CD4-positive, CD25-positive, alpha-beta regulatory T cell (primary cell): ENCODE measurements at regions not wholly inside any gene's neighbourhood (a gene's known extent, or its start where the extent isn't known, plus 50 kb on each side); places are given as distances from the start of the nearest gene placed in this dataset.
"Not testable (repeated sequence)": the region's sequence is repeated elsewhere in the genome, so short reads cannot be mapped to it uniquely, and the experiment has no call there.

Experiments used
- ATAC-seq, 2 donors: fragments of 150-1000 bp; cut with Tn5 transposase; one replicate each; pipeline ENCODE4 v1.10.0; 2021; ENCODE audit warnings: low read depth in 2 of 2, moderate number of reproducible peaks in 2 of 2, moderate library complexity in 1 of 2
- DNase-seq, 3 donors: peaks; one replicate each; pipeline versions ENCODE4 v3.0.0 to v3.0.0-alpha.2; 2012 to 2022; ENCODE audit warnings: mixed read lengths in 1 of 3
- H3K27ac ChIP-seq: one replicate; pipeline ENCODE4 v1.7.0; 2013; ENCODE audit warnings: mild to moderate bottlenecking, low read length; ENCODE audit not compliant: insufficient read depth, poor library complexity, severe bottlenecking
- H3K27me3 ChIP-seq: one replicate; pipeline ENCODE4 v1.7.0; 2013; ENCODE audit warnings: low read length; ENCODE audit not compliant: control insufficient read depth, insufficient read depth
- H3K36me3 ChIP-seq: one replicate; pipeline ENCODE4 v1.7.0; 2013; ENCODE audit warnings: mild to moderate bottlenecking, low read length, moderate library complexity; ENCODE audit not compliant: control insufficient read depth, insufficient read depth
- H3K4me1 ChIP-seq: 2 replicates; pipeline ENCODE4 v1.7.0; 2013; ENCODE audit warnings: mild to moderate bottlenecking, low read length; ENCODE audit not compliant: insufficient read depth, control insufficient read depth, poor library complexity, severe bottlenecking
- H3K4me3 ChIP-seq: one replicate; pipeline ENCODE4 v1.7.0; 2013; ENCODE audit warnings: low read depth, mild to moderate bottlenecking, low read length, moderate library complexity
- H3K9me3 ChIP-seq, 2 experiments: 1 replicate in 1 of 2; 2 replicates in 1 of 2; pipeline ENCODE4 v1.7.0; 2013; ENCODE audit warnings: low read length in 2 of 2, mild to moderate bottlenecking in 1 of 2, moderate library complexity in 1 of 2; ENCODE audit not compliant: control insufficient read depth in 2 of 2
- H3K27ac Mint-ChIP-seq, 3 donors: one replicate each; pipeline ENCODE4 v1.8.0; 2020 to 2022; ENCODE audit warnings: mild to moderate bottlenecking in 3 of 3, mixed read lengths in 3 of 3, moderate library complexity in 2 of 3
- H3K27me3 Mint-ChIP-seq: one replicate; pipeline ENCODE4 v1.8.0; 2022; ENCODE audit warnings: mild to moderate bottlenecking, mixed read lengths
- H3K36me3 Mint-ChIP-seq: one replicate; pipeline ENCODE4 v1.8.0; 2020; ENCODE audit warnings: mixed read lengths
- H3K4me1 Mint-ChIP-seq, 4 donors: one replicate each; pipeline ENCODE4 v1.8.0; 2020 to 2022; ENCODE audit warnings: mixed read lengths in 4 of 4, mild to moderate bottlenecking in 1 of 4
- H3K4me3 Mint-ChIP-seq, 4 donors: one replicate each; pipeline ENCODE4 v1.8.0; 2020 to 2022; ENCODE audit warnings: mild to moderate bottlenecking in 4 of 4, mixed read lengths in 4 of 4, moderate library complexity in 3 of 4
- H3K9me3 Mint-ChIP-seq, 7 donors: one replicate each; pipeline ENCODE4 v1.8.0; 2020 to 2022; ENCODE audit warnings: mixed read lengths in 7 of 7, mild to moderate bottlenecking in 3 of 7, moderate library complexity in 2 of 7

DNA sequence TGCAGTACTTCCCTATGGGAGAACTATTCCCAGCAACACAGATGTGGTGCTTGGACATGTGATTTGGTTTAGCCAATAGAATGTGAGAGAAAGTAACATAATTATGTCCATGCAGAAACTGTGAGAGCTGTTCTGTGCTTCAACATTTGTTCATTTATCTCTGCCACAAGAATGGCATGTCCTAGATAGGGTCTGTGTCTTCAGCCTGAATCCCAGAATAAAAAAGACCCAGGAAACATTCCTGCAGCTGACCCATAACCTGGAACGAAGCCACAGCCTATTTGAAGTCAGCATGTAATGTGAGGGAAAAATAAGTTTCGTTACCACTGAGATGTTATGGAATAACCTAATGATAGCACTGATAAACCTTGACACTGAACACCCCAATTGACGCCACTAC, 552.0 kb upstream of the USP24 start:
- no peak for ATAC-seq
- Mint-ChIP-seq H3K27me3 (no peaks in the 10 kb centered on the region), H3K9me3 (peaks cover 0 to 4% (median 2%) of the 10 kb centered on the region in 7 donors)

DNA sequence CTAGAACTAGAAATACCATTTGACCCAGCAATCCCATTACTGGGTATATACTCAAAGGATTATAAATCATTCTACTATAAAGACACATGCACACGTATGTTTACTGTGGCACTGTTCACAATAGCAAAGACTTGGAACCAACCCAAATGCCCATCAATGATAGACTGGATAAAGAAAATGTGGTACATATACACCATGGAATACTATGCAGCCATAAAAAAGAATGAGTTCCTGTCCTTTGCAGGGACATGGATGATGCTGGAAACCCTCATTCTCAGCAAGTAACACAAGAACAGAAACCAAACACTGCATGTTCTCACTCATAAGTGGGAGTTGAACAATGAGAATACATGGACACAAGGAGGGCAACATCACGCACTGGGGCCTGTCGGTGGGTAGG, 550.3 kb upstream of the USP24 start:
- not testable (repeated sequence) for H3K27ac ChIP-seq, ATAC-seq, H3K36me3 ChIP-seq, H3K4me3 ChIP-seq, H3K27ac Mint-ChIP-seq, DNase-seq, H3K9me3 ChIP-seq, H3K27me3 Mint-ChIP-seq, H3K4me3 Mint-ChIP-seq, H3K9me3 Mint-ChIP-seq, H3K27me3 ChIP-seq, H3K4me1 ChIP-seq, H3K4me1 Mint-ChIP-seq, H3K36me3 Mint-ChIP-seq

More for the DNA sequence above, 552.0 kb upstream of the USP24 start:
- Histone ChIP-seq H3K9me3 (no peaks in the 10 kb centered on the region), H3K27ac (no peak overlapping the region), H3K4me1 (no peaks in the 10 kb centered on the region), H3K36me3 (no peaks in the 10 kb centered on the region), H3K4me3 (no peak overlapping the region), H3K27me3 (no peaks in the 10 kb centered on the region)
- no peak for DNase-seq
- no peaks in the 10 kb centered on the region for H3K4me1 Mint-ChIP-seq
- no peaks in the 10 kb centered on the region for H3K36me3 Mint-ChIP-seq
- no peak overlapping the region for H3K27ac Mint-ChIP-seq
- no peak overlapping the region for H3K4me3 Mint-ChIP-seq

DNA sequence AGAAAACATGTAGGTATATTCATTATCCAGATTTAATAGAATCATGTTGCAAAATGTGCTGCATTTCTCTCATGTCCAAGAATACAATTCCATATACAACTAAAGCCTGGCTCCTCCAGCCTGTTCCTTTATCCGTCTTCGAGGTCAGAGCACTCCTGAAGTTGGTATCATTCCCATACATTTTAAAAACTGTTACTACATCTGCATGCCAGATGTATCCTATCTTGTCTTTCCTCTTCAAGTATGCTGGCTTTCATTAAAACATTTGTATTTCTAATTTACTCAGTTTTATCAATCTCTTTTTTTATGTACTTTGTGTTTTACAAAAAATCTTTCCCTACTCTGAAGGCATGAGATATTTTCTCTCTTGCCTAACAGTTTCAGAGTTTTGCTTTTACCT, 536.6 kb upstream of the USP24 start:
- no peak for ATAC-seq
- Mint-ChIP-seq H3K4me1 (no peaks in the 10 kb centered on the region), H3K9me3 (peaks cover 0 to 4% (median under 1%) of the 10 kb centered on the region in 7 donors)

DNA sequence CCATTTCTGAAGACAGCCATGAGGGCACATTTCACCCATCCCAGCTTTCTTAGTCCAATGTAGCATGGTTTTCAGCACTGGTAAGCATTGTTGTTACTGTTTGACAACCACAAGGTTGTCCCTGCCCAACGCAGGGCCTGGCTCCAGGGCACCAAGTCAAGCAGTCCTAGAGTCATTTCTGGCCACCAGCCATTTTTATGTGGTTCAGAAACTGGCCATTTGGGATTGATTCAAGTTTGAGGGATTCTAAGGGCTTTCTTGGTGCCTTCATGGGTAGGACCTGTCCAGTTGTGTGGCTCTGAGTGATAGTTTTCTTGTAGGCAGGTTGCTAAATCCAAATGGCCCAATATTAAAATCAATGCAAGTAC, 535.4 kb upstream of the USP24 start:
- Mint-ChIP-seq H3K27me3 (no peaks in the 10 kb centered on the region), H3K36me3 (no peaks in the 10 kb centered on the region), H3K4me3 (no peak overlapping the region), H3K27ac (no peak overlapping the region), H3K9me3 (peaks cover 0 to 7% (median 2%) of the 10 kb centered on the region in 7 donors), H3K4me1 (no peaks in the 10 kb centered on the region)
- no peaks in the 10 kb centered on the region for H3K27me3 ChIP-seq
- no peak overlapping the region for H3K27ac ChIP-seq
- DNase-seq (no peak), ATAC-seq (no peak)
- no peaks in the 10 kb centered on the region for H3K4me1 ChIP-seq
- H3K4me3 ChIP-seq = no peak overlapping the region
- no peaks in the 10 kb centered on the region for H3K36me3 ChIP-seq
- no peaks in the 10 kb centered on the region for H3K9me3 ChIP-seq

More for the DNA sequence above, 536.6 kb upstream of the USP24 start:
- no peaks in the 10 kb centered on the region for H3K4me1 ChIP-seq
- H3K27me3 ChIP-seq = no peaks in the 10 kb centered on the region
- Mint-ChIP-seq H3K27me3 (no peaks in the 10 kb centered on the region), H3K4me3 (no peak overlapping the region), H3K27ac (no peak overlapping the region), H3K36me3 (no peaks in the 10 kb centered on the region)
- no peak overlapping the region for H3K4me3 ChIP-seq
- no peak for DNase-seq
- no peaks in the 10 kb centered on the region for H3K36me3 ChIP-seq
- H3K9me3 ChIP-seq = no peaks in the 10 kb centered on the region
- no peak overlapping the region for H3K27ac ChIP-seq

DNA sequence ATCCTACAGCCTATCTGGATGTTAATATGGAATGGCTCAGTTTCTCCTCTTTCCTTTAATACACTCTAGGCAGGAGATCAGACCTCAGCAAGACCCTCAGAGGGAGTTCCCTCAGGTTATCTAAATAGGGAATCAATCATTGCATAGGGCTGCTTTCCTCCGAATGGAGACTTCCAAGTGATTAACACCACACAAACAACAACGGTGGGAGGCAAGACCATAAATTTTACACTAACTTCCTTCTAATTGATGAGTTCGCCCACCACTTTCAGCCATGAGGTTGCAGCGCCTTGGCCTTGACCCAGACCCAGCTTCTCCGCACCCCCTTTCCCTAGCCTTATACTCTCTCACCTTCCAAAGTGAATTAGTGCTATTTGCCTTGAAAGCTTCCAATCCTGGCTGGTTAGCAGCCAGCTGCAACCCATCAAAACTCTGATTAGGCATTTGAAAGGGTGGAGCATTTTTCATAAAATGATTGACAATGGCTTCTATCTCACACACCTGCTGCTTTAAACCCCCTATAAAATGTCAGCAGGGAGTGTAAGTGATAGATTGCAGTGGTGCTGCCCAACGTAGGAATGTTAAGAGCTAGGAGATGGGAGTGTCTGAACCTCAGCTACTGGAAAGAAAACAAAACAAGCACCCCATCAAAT, 534.9 kb upstream of the USP24 start:
- no peaks in the 10 kb centered on the region for H3K36me3 ChIP-seq
- H3K9me3 ChIP-seq = no peaks in the 10 kb centered on the region
- H3K36me3 Mint-ChIP-seq = no peaks in the 10 kb centered on the region
- H3K27ac Mint-ChIP-seq = no peak overlapping the region
- no peaks in the 10 kb centered on the region for H3K27me3 Mint-ChIP-seq
- ATAC-seq (no peak), DNase-seq (no peak)
- no peaks in the 10 kb centered on the region for H3K27me3 ChIP-seq
- no peaks in the 10 kb centered on the region for H3K4me1 Mint-ChIP-seq
- no peak overlapping the region for H3K4me3 Mint-ChIP-seq
- H3K4me1 ChIP-seq = no peaks in the 10 kb centered on the region
- H3K4me3 ChIP-seq = no peak overlapping the region
- peaks cover 0 to 7% (median 1%) of the 10 kb centered on the region in 7 donors for H3K9me3 Mint-ChIP-seq
- no peak overlapping the region for H3K27ac ChIP-seq

DNA sequence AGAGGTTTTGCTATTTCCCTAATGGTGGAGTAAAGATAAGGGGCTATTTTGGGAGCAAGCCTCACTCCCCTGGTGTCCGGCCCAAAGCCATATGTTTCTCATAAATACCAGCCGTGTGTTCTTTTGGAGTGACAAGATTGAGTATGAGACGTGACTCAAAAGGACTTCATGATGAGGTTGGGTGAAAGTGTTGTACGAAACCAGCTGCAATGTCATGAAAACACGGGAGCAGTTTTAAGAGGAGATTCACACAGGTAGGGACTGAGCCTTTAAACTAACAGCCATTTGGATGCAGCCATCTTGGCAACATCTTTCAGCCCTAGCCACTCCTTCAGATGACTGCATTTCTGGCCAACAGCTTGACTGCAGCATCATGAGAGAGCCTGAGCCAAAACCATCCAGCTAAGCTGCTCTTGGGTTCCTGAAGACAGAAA, 532.3 kb upstream of the USP24 start:
- Mint-ChIP-seq H3K9me3 (peaks cover 0 to 7% (median 1%) of the 10 kb centered on the region in 7 donors), H3K4me3 (no peak overlapping the region), H3K4me1 (no peaks in the 10 kb centered on the region), H3K27me3 (no peaks in the 10 kb centered on the region), H3K27ac (no peak overlapping the region), H3K36me3 (no peaks in the 10 kb centered on the region)
- Histone ChIP-seq H3K27me3 (no peaks in the 10 kb centered on the region), H3K36me3 (no peaks in the 10 kb centered on the region), H3K4me3 (no peak overlapping the region), H3K27ac (no peak overlapping the region), H3K4me1 (no peaks in the 10 kb centered on the region), H3K9me3 (no peaks in the 10 kb centered on the region)
- DNase-seq (no peak), ATAC-seq (no peak)

DNA sequence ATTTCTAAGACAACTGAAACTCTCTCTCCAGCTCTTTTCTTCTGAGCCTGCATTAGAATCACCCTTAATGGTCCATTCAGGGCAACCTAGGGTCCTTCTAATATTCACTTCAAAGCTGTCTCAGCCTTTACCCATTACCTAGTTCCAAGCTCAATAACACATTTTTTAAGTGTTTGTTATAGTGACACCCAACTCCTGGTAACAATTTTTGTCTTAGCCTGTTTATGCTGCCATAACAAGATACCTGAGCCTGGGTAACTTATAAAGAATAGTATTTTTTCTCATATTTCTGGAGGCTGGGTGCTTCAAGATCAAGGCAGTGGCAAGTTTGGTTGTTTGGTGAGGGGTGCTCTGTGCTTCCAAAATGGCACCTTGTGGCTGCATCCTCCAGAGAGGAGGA, 531.5 kb upstream of the USP24 start:
- DNase-seq (no peak), ATAC-seq (no peak)
- no peaks in the 10 kb centered on the region for H3K4me1 Mint-ChIP-seq
- H3K4me3 Mint-ChIP-seq = no peak overlapping the region
- H3K9me3 Mint-ChIP-seq = peaks cover 0 to 7% (median 2%) of the 10 kb centered on the region in 7 donors
- no peaks in the 10 kb centered on the region for H3K36me3 Mint-ChIP-seq
- Histone ChIP-seq H3K9me3 (no peaks in the 10 kb centered on the region), H3K36me3 (no peaks in the 10 kb centered on the region), H3K4me1 (no peaks in the 10 kb centered on the region), H3K27me3 (no peaks in the 10 kb centered on the region), H3K4me3 (no peak overlapping the region), H3K27ac (no peak overlapping the region)
- no peaks in the 10 kb centered on the region for H3K27me3 Mint-ChIP-seq
- H3K27ac Mint-ChIP-seq = no peak overlapping the region

DNA sequence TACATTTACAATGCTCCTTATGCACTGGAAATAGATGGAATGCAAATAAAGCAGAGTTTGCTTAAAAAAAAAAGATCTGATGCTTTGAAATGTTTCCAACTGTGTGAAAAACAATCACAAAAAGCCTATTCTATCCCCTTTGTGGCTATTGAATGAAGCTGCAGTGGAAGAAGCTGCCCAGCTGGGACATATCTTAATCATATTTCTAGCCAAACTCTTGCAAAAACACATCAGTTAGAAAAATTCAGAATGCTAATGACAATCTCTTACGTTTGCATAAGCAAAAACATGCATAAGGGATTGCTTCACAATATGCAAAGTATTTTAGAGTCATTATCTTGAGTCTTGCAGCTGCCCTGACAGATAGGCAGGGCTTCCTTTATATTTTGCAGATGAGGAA, 526.4 kb upstream of the USP24 start:
- Mint-ChIP-seq H3K9me3 (peaks cover 3 to 9% (median 6%) of the 10 kb centered on the region in 7 donors), H3K27me3 (no peaks in the 10 kb centered on the region), H3K27ac (no peak overlapping the region), H3K4me3 (no peak overlapping the region), H3K36me3 (no peaks in the 10 kb centered on the region), H3K4me1 (no peaks in the 10 kb centered on the region)
- H3K4me3 ChIP-seq = no peak overlapping the region
- H3K27ac ChIP-seq = no peak overlapping the region
- H3K27me3 ChIP-seq = no peaks in the 10 kb centered on the region
- no peaks in the 10 kb centered on the region for H3K4me1 ChIP-seq
- DNase-seq (no peak), ATAC-seq (no peak)
- H3K9me3 ChIP-seq = no peaks in the 10 kb centered on the region
- H3K36me3 ChIP-seq = no peaks in the 10 kb centered on the region
